ENCODE measurements at regions not wholly inside any gene's neighbourhood (a gene's known extent, or its start where the extent isn't known, plus 50 kb on each side); places are given as distances from the start of the nearest gene placed in this dataset.

- H2AFZ ChIP-seq (ENCODE audit: low read depth, low read length), result no peak overlapping the region
- H3K79me2 ChIP-seq (replicated peaks; ENCODE audit: insufficient read depth, low read length), result no peaks in the 10 kb centered on the region
- H3K4me2 ChIP-seq (ENCODE audit: low read length), result no peak overlapping the region
- H3K4me3 ChIP-seq (ENCODE audit: low read length), result no peak overlapping the region
- H3K9me2 ChIP-seq (ENCODE audit: insufficient read depth, low read length), result no peaks in the 10 kb centered on the region
- no peak overlapping the region for H3K9ac ChIP-seq (ENCODE audit: low read length)
- H3K36me3 ChIP-seq (ENCODE audit: insufficient read depth, low read length), result no peaks in the 10 kb centered on the region
- H3F3A ChIP-seq (ENCODE audit: insufficient read depth, low read length, poor library complexity, severe bottlenecking), result no peaks in the 10 kb centered on the region
- H3K27ac ChIP-seq (ENCODE audit: low read length), result no peak overlapping the region
- H3K9me3 ChIP-seq (ENCODE audit: low read length), result no peaks in the 10 kb centered on the region
- H3K27me3 ChIP-seq (ENCODE audit: insufficient read depth, low read depth, low read length), result no peaks in the 10 kb centered on the region
- H4K20me1 ChIP-seq (ENCODE audit: insufficient read depth), result no peaks in the 10 kb centered on the region
- TF ChIP-seq CTCF (IDR thresholded peaks at IDR 0.05; ENCODE audit: poor library complexity, severe bottlenecking) (no peak), SMC3 (conservative IDR thresholded peaks at IDR 0.05; ENCODE audit: poor library complexity) (no peak), POLR2AphosphoS5 (IDR thresholded peaks at IDR 0.05) (no peak), EZH2 (IDR thresholded peaks at IDR 0.05; ENCODE audit: borderline replicate concordance, insufficient read depth, low read length, poor library complexity, severe bottlenecking) (no peak), MXI1 (conservative IDR thresholded peaks at IDR 0.05; ENCODE audit: poor library complexity, severe bottlenecking) (no peak), REST (IDR thresholded peaks at IDR 0.05; ENCODE audit: borderline replicate concordance) (no peak), EP300 (conservative IDR thresholded peaks at IDR 0.05; ENCODE audit: poor library complexity, severe bottlenecking) (no peak), RAD21 (conservative IDR thresholded peaks at IDR 0.05) (no peak), TAF1 (IDR thresholded peaks at IDR 0.05; ENCODE audit: low read depth) (no peak)
Measured at GRCh38 chr11:92909214-92909613, 60.2 kb upstream of the MTNR1B start.

GRCh38 chr11:92911478-92911877 lies 58.0 kb upstream of the MTNR1B start:
- Histone ChIP-seq H3F3A (ENCODE audit: insufficient read depth, low read length, poor library complexity, severe bottlenecking) (no peaks in the 10 kb centered on the region), H3K9me2 (ENCODE audit: insufficient read depth, low read length) (no peaks in the 10 kb centered on the region), H2AFZ (ENCODE audit: low read depth, low read length) (no peak overlapping the region), H3K79me2 (replicated peaks; ENCODE audit: insufficient read depth, low read length) (no peaks in the 10 kb centered on the region), H3K4me3 (ENCODE audit: low read length) (no peak overlapping the region), H3K27me3 (ENCODE audit: insufficient read depth, low read depth, low read length) (no peaks in the 10 kb centered on the region), H3K9ac (ENCODE audit: low read length) (no peak overlapping the region), H3K9me3 (ENCODE audit: low read length) (no peaks in the 10 kb centered on the region), H4K20me1 (ENCODE audit: insufficient read depth) (no peaks in the 10 kb centered on the region), H3K36me3 (ENCODE audit: insufficient read depth, low read length) (no peaks in the 10 kb centered on the region), H3K27ac (ENCODE audit: low read length) (peak overlapping the region; percentile 35), H3K4me2 (ENCODE audit: low read length) (no peak overlapping the region)
- peak; percentile 81 for TF ChIP-seq POLR2AphosphoS5 (IDR thresholded peaks at IDR 0.05)
- TF ChIP-seq EP300 (conservative IDR thresholded peaks at IDR 0.05; ENCODE audit: poor library complexity, severe bottlenecking), result peak; percentile 94
- no peak for TF ChIP-seq EZH2 (IDR thresholded peaks at IDR 0.05; ENCODE audit: borderline replicate concordance, insufficient read depth, low read length, poor library complexity, severe bottlenecking)
- no peak for TF ChIP-seq TAF1 (IDR thresholded peaks at IDR 0.05; ENCODE audit: low read depth)
- TF ChIP-seq CTCF (IDR thresholded peaks at IDR 0.05; ENCODE audit: poor library complexity, severe bottlenecking), result no peak
- TF ChIP-seq SMC3 (conservative IDR thresholded peaks at IDR 0.05; ENCODE audit: poor library complexity), result no peak
- peak; percentile 76 for TF ChIP-seq REST (IDR thresholded peaks at IDR 0.05; ENCODE audit: borderline replicate concordance)

All from neural cell (in vitro differentiated cells).